ENCODE measurements at regions not wholly inside any gene's neighbourhood (a gene's known extent, or its start where the extent isn't known, plus 50 kb on each side); places are given as distances from the start of the nearest gene placed in this dataset.

- Histone ChIP-seq H3K36me3 (no peaks in the 10 kb centered on the region), H3K27me3 (no peaks in the 10 kb centered on the region), H3K27ac (no peak overlapping the region), H3K9me3 (no peaks in the 10 kb centered on the region), H3K4me1 (no peaks in the 10 kb centered on the region), H3K4me3 (no peak overlapping the region)
- ATAC-seq = no peak
- TF ChIP-seq POLR2A (IDR thresholded peaks at IDR 0.05) (no peak), POLR2AphosphoS5 (IDR thresholded peaks at IDR 0.05) (no peak), CTCF (IDR thresholded peaks at IDR 0.05) (no peak), EP300 (IDR thresholded peaks at IDR 0.05) (no peak)
- 65 to 74% methylated on average over 4 of the region's 4 CpGs for WGBS, 2 donors (ENCODE audit: low coverage in 1 of 2)
Measured at GRCh38 chr13:89936256-89936655, 1411.2 kb upstream of the MIR17HG start.

GRCh38 chr13:89937420-89937819, 1410.1 kb upstream of the MIR17HG start:
- no peak for TF ChIP-seq EP300 (IDR thresholded peaks at IDR 0.05)
- TF ChIP-seq CTCF (IDR thresholded peaks at IDR 0.05) = no peak
- TF ChIP-seq POLR2AphosphoS5 (IDR thresholded peaks at IDR 0.05) = no peak
- no peak for TF ChIP-seq POLR2A (IDR thresholded peaks at IDR 0.05)
- Histone ChIP-seq H3K9me3 (no peaks in the 10 kb centered on the region), H3K27ac (no peak overlapping the region), H3K27me3 (no peaks in the 10 kb centered on the region), H3K4me1 (no peaks in the 10 kb centered on the region), H3K4me3 (no peak overlapping the region), H3K36me3 (no peaks in the 10 kb centered on the region)
- 63 to 82% methylated on average over 3 of the region's 3 CpGs for WGBS, 2 donors (ENCODE audit: low coverage in 1 of 2)
- no peak for ATAC-seq

GRCh38 chr13:89940383-89940782, 1407.1 kb upstream of the MIR17HG start:
- TF ChIP-seq CTCF (IDR thresholded peaks at IDR 0.05) = no peak
- Histone ChIP-seq H3K36me3 (no peaks in the 10 kb centered on the region), H3K4me3 (no peak overlapping the region), H3K9me3 (no peaks in the 10 kb centered on the region), H3K4me1 (no peaks in the 10 kb centered on the region), H3K27me3 (no peaks in the 10 kb centered on the region), H3K27ac (no peak overlapping the region)
- no peak for ATAC-seq
- WGBS, 2 donors (ENCODE audit: low coverage in 1 of 2) = 71% methylated on average over 1 of the region's 1 CpG; no CpG with 5 or more reads in 1 of the 2 donors

GRCh38 chr13:89943139-89943538, 1404.3 kb upstream of the MIR17HG start:
- H3K27me3 ChIP-seq = no peaks in the 10 kb centered on the region
- no peak for TF ChIP-seq CTCF (IDR thresholded peaks at IDR 0.05)
- no peak for TF ChIP-seq EP300 (IDR thresholded peaks at IDR 0.05)
- no peak for TF ChIP-seq POLR2A (IDR thresholded peaks at IDR 0.05)
- TF ChIP-seq POLR2AphosphoS5 (IDR thresholded peaks at IDR 0.05) = no peak
- H3K36me3 ChIP-seq = no peaks in the 10 kb centered on the region
- ATAC-seq = no peak
- H3K4me1 ChIP-seq = no peaks in the 10 kb centered on the region
- H3K9me3 ChIP-seq = no peaks in the 10 kb centered on the region
- no peak overlapping the region for H3K4me3 ChIP-seq
- H3K27ac ChIP-seq = no peak overlapping the region

- no peak overlapping the region for H3K4me3 ChIP-seq
- TF ChIP-seq CTCF (IDR thresholded peaks at IDR 0.05) (no peak), EP300 (IDR thresholded peaks at IDR 0.05) (no peak), POLR2AphosphoS5 (IDR thresholded peaks at IDR 0.05) (no peak), POLR2A (IDR thresholded peaks at IDR 0.05) (no peak)
- H3K27ac ChIP-seq = no peak overlapping the region
- no peaks in the 10 kb centered on the region for H3K4me1 ChIP-seq
- H3K9me3 ChIP-seq = no peaks in the 10 kb centered on the region
- H3K27me3 ChIP-seq = no peaks in the 10 kb centered on the region
- no peaks in the 10 kb centered on the region for H3K36me3 ChIP-seq
- no peak for ATAC-seq
Measured at GRCh38 chr13:89950225-89950624, 1397.3 kb upstream of the MIR17HG start.

All from gastroesophageal sphincter (tissue), 4 donors.